KOPT-K1 (cell line): ENCODE measurements at regions not wholly inside any gene's neighbourhood (a gene's known extent, or its start where the extent isn't known, plus 50 kb on each side); places are given as distances from the start of the nearest gene placed in this dataset.

Source experiments
- H3K27ac ChIP-seq: fragments of 200-600 bp; sonication (generic); 2 replicates; pipeline ENCODE4 v1.5.1; 2016; ENCODE audit warnings: antibody characterized with exemption, mild to moderate bottlenecking, low read depth, low read length; ENCODE audit not compliant: poor library complexity, severe bottlenecking
- H3K36me3 ChIP-seq: fragments of 200-600 bp; sonication (generic); 2 replicates; pipeline ENCODE4 v1.5.1; 2017; ENCODE audit warnings: antibody characterized with exemption, mild to moderate bottlenecking, low read length, moderate library complexity; ENCODE audit not compliant: insufficient read depth
- H3K9me3 ChIP-seq: fragments of 200-600 bp; sonication (generic); 2 replicates; pipeline ENCODE4 v1.5.1; 2017; ENCODE audit warnings: antibody characterized with exemption, low read length, mild to moderate bottlenecking; ENCODE audit not compliant: insufficient read depth, poor library complexity, severe bottlenecking

DNA sequence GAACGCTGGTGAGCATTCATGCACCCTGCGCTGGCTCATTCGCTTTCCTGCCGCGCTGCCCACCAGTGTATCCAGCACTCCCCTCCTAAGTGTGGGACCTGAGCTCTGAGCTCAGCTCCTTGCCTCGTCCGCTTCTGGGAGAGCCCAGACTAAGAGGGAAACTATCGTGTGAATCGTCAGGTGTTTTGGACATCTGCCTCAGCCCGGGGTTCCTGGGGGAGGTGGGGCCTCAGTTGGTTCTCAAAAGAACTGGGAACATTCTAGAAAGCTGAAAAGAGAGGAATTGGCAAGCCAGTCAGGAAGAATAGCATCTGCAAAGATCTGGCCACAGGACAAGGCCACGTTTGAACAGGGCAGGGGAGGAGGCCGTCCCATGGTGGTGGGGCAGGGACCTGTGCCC, 205.4 kb upstream of the CIBAR2 start:
- no peak overlapping the region for H3K27ac ChIP-seq
- no peaks in the 10 kb centered on the region for H3K9me3 ChIP-seq
- no peaks in the 10 kb centered on the region for H3K36me3 ChIP-seq

DNA sequence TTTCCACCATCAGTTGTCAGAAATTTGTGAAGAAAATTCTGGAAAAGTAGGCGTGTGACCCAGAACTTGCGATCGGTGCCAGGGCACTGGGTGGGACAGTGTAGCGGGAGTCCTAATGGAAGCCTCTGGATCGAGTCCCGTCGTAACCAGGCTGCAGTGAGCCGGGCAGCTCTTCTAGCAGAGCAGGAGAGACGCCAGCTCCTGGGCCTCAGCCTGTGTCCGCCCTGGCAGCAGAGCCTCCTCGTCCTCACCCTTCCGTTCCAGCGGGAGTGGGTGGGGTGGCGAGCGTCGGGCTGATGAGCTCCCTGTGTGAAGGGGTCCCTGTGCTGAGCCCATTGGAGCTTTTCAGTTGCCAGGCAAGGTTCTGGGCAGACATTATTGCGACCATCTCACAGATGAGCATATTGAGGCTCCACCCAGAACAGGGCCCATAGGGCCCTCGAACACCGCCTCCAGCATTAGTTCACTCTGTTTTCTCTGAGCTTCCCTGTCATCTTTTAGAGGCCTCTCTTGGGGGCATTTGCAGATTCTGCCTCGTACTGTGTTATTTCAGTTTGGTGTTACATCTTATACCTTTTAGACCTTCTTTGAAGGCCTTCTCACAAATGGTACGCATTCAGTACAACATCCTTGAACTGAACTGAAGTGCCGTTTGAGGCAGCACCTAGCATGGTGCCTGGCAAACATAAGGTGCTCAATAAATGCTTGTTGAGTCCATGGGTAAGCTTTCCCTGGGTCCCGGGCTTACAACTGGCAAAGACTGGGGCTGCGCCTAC, 207.1 kb upstream of the CIBAR2 start:
- Histone ChIP-seq H3K9me3 (no peaks in the 10 kb centered on the region), H3K27ac (no peak overlapping the region), H3K36me3 (no peaks in the 10 kb centered on the region)

DNA sequence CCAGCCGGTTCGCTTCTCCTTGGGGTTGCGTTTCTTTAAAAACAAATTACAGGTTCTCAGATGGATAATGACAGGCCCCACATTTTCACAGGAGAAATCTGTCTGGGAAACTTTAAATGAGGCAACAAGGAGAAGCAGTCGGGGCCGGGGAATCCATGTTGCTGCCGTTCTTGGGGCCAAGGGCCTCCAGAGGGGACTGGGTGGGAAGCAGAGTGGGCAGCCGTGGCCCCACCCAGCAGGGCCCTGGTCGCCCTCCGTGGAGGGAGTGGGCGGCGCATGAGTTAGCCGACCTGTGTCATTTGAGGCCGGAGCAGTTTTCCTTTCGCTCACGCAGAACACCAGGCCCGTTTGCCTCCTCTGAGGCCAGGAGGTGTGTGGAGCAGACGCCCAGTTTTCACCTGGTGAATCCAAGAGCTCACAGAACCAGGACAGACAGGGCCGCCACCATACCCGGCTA, 207.7 kb upstream of the CIBAR2 start:
- Histone ChIP-seq H3K36me3 (no peaks in the 10 kb centered on the region), H3K9me3 (no peaks in the 10 kb centered on the region), H3K27ac (no peak overlapping the region)

DNA sequence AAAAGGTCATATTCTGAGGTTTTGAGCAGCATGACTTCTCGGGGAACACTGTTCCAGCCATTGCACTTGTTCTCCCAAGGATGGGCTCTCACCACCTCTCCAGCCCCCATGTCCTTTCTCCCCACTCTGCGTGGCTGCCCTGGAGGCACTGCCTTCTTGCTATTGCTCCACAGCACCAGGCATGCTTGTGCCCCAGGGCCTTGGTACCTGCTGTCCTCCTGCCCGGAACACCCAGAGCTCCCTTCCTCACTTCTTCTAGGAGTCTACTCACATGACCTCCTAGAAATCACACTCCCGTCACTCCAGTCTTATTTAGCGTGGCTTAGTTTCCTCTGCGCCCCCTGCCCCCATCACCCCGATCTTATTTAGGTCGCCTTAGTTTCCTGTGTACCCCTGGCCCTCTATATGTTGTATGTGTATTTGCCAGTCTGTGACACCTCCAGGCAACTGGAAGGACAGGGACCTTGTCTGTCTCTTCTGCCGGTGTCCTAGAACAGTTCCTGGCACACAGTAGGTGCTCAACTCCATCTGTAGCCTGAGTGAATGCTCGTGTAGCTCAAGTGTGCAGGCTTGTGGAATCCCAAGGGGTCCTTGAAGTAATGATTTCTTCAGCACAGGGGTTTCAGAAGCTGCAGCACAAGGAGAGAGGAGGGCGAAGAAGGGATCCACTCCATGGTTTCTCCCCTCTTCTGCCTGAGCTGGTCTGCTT, 208.6 kb upstream of the CIBAR2 start:
- Histone ChIP-seq H3K27ac (no peak overlapping the region), H3K9me3 (no peaks in the 10 kb centered on the region)

DNA sequence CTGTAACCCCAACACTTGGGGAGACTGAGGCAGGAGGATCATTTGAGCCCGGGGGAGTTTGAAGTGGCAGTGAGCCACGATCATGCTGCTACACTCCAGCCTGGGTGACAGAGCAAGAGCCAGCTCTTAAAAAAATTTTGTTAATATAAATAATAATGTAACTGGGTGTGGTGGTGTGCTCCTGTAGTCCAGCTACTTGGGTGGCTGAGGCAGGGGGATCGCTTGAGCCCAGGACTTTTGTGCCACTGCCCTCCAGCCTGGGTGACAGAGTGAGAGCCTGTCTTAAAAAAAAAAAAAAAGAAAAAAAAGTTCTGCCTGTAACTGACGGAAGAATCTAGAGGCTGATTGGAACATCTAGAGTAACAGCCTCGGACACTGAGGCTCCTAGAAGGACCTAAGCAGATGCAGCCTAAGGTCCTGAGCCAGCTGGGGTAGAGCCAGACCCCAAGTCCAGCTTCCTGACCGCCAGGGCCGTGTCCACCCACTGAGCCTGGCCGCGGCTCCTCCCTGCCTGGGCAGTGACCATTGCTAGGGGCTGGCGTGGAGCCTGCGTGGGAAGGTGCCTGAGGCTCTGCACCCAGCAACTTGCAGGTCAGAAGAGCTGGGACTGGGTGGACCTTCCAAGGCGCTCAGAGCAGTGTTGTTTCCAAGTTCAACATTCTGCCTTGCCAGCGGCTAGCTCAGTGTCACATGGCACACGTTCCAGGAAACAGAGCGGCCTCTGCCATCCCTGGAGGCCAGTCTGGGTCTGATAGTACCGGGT, 209.4 kb upstream of the CIBAR2 start:
- no peak overlapping the region for H3K27ac ChIP-seq
- H3K9me3 ChIP-seq: no peaks in the 10 kb centered on the region
- no peaks in the 10 kb centered on the region for H3K36me3 ChIP-seq

More for the DNA sequence above, 208.6 kb upstream of the CIBAR2 start:
- no peaks in the 10 kb centered on the region for H3K36me3 ChIP-seq

DNA sequence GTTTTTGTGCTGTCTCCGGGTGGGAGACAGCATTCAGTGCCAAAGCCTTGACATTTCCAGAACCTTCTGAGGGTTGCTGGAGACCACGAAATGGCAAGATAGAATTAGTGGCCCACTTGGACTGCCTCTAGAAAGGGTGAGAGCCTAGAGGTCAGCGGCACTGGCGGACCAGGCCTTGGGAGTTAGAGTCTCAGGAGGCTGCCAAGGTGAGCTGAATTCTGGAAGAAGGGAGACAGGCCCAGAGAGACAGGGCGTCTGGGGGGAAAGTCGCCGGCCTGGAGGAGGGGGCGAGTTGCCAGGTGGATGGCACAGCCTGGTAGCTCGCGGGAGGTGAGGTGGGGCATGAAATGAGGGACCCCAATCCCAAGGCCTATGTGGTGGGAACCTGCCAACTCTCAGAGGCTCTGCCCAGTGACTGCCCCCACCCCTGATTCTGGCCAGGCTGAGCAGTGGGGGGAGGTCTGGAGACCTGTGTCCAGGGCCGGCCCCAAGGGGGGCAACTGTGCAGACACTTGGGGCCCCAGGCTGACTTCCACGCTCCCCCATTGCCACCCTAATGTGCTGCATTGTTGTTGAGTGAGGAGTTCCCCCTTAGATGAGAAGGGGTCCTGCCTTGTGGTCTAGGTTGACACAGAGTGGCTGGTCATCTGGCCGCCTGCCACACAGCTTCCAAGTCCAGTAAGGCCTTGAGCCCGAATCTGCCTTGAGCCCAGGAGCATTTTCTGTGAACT, 211.1 kb upstream of the CIBAR2 start:
- H3K27ac ChIP-seq: no peak overlapping the region
- H3K9me3 ChIP-seq: no peaks in the 10 kb centered on the region
- H3K36me3 ChIP-seq: no peaks in the 10 kb centered on the region

DNA sequence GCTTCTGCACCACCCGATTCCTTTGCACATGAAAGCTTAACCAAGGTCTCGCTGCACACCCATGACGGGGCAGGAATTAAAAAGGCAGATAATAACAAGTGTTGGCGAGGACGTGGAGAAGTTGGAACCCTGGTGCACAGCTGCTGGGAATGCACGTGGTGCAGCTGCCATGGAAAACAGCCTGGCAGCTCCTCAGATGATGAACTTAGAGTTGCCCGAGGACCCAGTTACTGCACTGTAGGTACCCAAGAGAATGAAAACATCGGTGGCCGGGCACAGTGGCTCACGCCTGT, 211.6 kb upstream of the CIBAR2 start:
- H3K9me3 ChIP-seq: no peaks in the 10 kb centered on the region
- H3K27ac ChIP-seq: no peak overlapping the region

DNA sequence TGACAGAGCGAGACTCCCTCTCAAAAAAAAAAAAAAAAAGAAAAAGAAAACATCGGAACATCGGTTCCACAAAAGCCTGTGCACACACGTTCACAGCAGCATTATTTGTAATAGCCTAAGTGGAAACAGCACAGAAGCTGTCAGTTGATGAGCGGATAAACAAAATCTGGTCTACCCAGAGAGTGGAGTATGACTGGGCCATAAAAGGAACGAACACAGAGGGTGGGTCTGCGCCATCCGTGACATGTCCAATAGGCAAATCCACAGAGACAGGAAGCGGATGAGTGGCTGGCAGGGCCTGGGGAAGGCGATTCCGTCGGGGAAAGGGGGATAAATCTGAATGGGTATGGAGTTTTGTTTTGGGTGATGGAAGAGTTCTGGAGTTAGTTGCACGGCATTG, 212.2 kb upstream of the CIBAR2 start:
- Histone ChIP-seq H3K36me3 (no peaks in the 10 kb centered on the region), H3K27ac (no peak overlapping the region), H3K9me3 (no peaks in the 10 kb centered on the region)

More for the DNA sequence above, 211.6 kb upstream of the CIBAR2 start:
- no peaks in the 10 kb centered on the region for H3K36me3 ChIP-seq

DNA sequence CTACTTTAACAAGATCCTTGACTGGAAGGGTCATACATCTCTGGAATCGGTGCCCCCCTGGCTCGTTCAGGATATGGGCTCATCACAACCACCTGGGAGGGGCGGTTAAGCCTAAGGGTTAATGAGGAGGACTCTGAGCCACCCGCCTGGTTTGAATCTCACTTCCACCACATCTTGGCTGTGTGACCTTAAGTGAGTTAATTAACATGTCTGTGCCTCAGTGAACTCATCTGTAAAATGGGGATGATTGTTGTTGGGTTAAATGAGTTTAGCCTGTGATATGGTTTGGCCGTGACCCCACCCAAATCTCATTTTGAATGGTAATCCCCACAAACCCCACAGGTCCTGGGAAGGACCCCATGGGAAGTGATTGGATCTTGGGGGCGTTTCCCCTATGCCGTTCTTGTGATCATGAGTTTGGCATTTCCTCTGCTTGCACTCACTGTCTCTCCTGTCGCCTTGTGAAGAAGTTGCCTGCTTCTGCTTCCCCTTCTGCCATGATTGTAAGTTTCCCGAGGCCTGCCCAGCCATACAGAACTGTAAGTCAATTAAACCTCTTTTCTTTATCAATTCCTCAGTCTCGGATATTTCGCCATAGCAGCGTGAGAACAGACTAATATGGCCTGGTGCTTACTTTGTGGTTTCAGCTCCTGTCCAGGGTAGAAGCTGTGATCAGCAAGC, 214.0 kb upstream of the CIBAR2 start:
- Histone ChIP-seq H3K27ac (no peak overlapping the region), H3K9me3 (no peaks in the 10 kb centered on the region), H3K36me3 (no peaks in the 10 kb centered on the region)

DNA sequence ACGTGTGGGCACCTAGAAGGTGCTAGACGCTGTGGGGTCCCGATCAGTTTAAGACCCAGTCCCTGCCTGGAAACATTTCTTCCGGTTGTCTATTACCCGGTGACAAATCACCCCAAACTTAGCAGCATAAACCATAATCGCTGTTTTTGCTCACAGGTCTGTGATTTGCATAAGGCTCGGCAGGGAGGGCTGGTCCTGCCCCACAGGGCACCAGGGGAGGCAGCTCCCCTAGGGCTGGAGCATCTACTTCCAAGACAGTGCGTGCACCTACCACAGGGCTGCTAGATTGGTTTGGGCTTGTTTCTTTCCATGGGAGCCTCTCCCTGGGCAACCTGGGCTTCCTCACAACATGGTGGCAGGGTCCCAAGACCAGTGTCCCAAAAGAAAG, 214.5 kb upstream of the CIBAR2 start:
- H3K36me3 ChIP-seq: no peaks in the 10 kb centered on the region
- no peaks in the 10 kb centered on the region for H3K9me3 ChIP-seq
- H3K27ac ChIP-seq: no peak overlapping the region

DNA sequence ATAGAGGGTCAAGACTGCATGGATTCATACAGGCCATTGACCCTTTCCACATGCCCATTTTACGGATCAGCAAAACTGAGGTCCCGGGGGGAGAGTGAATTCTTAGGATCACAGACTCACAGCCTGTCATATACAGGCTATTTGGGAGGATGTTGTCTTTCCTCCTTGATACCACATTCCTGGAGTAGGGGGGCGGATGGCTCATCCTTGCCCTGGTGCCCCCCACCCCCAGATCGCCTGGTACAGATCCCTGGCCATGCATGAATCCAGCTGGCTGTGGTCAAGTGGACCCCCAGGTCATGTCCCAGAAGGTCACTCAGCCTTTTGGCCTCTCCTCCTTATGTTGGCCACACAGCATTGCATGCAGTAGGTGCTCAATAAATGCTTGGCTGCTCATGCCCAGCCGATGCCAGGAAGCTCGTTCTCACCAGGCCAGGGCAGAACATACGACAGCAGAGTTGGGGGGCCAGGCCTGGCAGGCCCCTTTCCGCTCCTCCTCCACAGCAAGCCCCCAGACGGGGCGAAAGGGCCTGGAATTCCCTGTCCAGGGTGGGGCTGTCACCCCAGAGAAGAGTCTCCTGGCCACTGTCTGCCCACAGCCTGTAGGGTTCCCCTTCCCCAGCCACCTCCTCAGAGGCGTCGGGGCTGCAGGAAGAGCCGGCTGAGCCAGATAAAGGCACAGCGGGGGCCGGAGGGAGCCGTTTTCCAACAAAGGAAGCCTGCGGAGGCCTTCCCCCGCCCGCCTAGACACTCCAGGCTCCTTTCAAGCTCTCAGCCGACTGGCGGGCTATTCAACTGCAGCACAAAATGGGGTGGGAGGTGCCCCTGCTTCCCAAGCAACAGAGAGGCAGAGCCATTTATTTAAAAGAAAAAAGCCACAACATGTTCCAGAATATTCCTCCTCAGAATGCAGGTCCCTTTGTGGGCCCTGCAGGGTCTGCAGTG, 215.7 kb upstream of the CIBAR2 start:
- no peaks in the 10 kb centered on the region for H3K36me3 ChIP-seq
- no peak overlapping the region for H3K27ac ChIP-seq
- H3K9me3 ChIP-seq: no peaks in the 10 kb centered on the region

DNA sequence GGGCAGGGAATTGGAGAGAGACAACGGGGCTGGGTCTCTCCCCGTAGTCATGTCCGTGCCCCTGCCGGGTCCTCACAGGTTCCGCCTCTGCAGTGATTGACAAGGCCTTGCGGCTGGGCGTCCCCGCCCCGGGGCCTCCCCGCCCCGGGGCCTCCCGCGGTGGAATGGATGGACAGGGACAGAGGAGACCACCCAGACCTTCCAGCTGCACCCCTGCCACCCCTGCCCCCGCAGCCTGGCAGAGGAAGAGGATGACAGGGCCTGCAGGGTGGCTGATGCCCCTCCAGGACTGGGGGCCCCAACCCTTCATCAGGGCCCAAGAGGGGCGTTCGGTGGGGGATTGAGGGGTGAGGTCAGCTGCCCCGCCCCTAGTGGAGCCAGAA, 216.4 kb upstream of the CIBAR2 start:
- no peaks in the 10 kb centered on the region for H3K36me3 ChIP-seq
- H3K27ac ChIP-seq: no peak overlapping the region
- H3K9me3 ChIP-seq: no peaks in the 10 kb centered on the region

DNA sequence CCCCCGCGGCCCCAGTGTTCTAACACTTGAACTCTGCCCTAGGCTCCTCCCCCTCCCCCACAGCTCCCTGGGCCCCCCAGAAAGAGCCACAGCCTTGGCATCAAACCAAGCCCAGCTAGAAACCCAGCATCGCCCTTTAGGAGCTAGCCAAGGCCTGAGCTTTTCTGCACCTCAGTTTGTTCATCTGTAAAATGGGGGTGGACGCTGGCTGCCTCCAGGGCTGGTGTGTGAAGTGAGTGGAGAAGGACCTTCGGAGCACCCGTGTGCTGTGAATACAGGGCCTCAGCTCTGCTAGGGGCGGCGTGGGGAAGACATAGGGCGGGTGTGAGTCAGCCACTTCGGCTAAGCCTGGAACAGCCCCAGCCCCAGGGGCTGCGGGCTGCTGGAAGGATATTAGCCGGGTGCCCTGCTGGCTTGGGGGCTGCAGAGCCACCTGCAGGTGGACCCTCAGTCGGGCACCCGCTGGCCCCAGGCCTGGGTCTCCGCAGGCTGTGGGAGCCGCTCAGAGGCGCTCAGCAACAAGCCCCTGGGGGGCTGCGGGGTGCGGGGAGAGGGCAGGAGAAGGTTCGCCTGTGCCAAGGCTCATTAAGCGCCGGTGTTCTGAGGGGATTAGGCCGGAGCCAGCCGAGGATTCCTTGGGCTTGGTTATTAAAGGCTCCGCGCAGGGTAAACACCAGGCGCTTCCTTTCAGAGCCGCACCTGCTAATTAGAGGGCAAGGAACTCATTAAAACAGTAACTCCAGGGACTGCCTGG, 217.0 kb upstream of the CIBAR2 start:
- Histone ChIP-seq H3K27ac (no peak overlapping the region), H3K9me3 (no peaks in the 10 kb centered on the region), H3K36me3 (no peaks in the 10 kb centered on the region)
